GM19043 (cell line): ENCODE measurements at regions not wholly inside any gene's neighbourhood (a gene's known extent, or its start where the extent isn't known, plus 50 kb on each side); places are given as distances from the start of the nearest gene placed in this dataset.
"Not testable (repeated sequence)": the region's sequence is repeated elsewhere in the genome, so short reads cannot be mapped to it uniquely, and the experiment has no call there.

ENCODE experiments used
- ATAC-seq: cut with Tn5 transposase; IDR thresholded peaks from one replicate; pipeline ENCODE4 v1.9.1; 2021; ENCODE audit warnings: low read depth; ENCODE audit not compliant: unreplicated experiment

DNA sequence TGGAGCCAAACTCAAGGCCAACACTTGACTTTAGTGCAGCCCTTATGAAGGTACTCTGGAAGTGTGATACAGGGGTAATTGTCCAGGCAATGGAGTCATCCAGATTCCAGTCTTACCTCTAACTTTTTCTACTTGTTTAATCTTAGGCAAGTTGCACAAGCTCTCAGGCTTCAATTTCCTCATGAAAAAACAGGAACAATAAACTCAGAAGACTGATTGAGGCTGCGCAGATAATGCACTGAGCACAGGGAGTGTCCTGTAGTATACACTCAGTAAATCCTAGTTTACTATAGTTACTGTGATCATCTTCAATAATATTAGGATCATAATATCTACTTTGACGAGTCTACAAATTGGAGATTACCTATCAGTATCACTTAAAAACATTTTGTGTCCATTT is 127.5 kb upstream of the SMLR1 start:
- no peak for ATAC-seq

DNA sequence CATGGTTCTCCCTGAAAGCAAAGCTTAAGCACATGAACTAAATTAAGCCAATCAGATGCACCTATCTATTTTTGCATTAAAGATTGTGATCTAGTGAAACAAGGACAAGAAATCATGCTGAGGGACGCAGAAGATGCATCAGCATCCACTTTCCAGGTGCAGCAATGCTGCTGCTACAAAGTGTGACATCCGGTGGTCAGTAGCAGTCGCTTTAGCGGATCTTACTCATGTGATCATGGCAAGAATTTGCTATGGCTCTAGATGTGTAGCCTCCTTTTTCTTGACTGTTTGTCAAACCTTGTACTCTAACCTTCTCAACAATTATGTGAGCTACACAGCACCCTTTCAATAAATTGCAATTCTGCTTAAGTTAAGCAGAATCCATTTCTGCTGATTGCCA is 126.8 kb upstream of the SMLR1 start:
- no peak for ATAC-seq

DNA sequence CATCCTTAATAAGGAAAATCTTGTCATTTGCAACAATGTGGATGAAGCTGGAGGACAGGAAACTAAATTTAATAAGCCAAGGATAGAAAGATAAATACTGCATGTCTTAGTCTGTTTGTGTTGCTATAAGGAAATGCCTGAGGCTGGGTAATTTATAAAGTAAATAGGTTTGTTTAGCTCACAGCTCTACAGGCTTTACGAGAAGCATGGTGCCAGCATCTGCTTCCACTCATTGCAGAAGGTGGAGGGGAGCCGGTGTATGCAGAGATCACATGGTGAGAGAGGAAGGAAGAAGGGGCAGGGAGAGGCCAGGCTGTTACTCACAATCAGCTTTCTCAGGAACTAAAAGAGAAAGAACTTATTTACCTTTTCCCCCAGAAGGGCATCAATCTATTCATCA is 118.9 kb upstream of the SMLR1 start:
- ATAC-seq: no peak

DNA sequence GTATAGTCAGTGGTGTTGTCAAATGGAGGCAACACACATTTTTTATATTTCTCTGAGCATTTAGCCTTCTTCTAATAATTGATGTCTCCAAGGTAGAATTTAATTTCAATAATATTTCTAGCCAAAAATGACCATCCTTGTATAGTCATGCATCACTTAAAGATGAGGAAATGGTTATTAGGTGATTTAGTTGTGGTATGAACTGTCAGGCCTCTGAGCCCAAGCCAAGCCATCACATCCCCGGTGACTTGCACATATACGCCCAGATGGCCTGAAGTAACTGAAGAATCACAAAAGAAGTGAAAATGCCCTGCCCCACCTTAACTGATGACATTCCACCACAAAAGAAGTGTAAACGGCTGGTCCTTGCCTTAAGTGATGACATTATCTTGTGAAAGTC is 115.6 kb upstream of the SMLR1 start:
- not testable (repeated sequence) for ATAC-seq

DNA sequence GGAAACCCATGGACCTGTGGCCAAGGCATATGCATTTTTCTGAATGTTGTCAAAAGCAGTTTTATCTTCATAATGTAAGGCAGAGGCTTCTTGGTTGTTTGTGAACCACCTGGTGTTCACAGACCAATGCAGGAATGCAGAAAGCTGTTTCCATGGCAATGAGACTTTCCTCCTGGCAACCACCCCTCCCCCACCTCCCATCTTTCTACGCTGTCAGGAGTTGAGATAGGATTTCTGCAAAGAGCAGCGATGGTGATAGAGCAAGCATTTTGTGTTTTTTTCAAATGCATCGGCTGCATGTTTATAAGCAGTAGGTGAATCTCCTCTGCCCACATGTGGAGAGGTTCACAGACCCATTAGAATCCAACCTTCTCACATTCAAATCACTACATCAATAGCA is 114.1 kb upstream of the SMLR1 start:
- no peak for ATAC-seq

DNA sequence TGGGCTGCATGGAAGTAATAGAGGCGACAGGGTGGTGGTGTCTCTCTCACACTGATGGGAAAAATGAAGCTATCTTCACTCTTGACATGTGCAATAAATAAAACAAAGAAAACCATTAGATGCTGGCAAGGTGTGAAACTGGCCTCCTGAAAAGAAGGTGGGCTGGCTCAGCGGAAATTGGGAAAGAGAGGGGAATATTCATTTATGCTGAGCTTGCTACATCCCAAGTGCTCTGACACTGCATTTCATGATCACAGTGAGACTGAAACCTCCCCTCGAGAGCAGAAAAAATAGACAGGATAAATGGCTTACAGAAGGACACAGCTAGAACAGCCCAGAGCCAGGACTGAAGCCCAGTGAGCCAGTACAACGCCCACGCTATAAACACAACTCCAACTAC is 112.1 kb upstream of the SMLR1 start:
- ATAC-seq: no peak

DNA sequence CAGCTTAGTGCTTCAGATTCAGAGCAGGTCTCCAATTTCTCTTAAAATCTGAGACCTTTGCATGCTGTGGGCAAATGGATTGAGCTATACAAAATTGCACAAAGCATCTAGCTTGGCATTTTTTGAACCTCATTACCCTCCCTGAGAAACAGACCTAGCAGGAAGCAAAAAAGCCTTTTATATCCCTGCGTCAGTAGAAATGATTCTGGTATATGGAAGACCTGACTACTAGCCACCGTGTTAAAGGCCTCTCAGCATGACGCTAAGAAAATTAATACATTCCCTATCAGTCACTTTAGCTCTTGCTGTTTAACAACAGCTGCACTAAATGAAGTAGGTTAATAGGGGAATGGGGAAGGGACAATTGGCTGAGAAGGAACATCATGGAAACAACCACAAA is 110.7 kb upstream of the SMLR1 start:
- ATAC-seq: no peak

DNA sequence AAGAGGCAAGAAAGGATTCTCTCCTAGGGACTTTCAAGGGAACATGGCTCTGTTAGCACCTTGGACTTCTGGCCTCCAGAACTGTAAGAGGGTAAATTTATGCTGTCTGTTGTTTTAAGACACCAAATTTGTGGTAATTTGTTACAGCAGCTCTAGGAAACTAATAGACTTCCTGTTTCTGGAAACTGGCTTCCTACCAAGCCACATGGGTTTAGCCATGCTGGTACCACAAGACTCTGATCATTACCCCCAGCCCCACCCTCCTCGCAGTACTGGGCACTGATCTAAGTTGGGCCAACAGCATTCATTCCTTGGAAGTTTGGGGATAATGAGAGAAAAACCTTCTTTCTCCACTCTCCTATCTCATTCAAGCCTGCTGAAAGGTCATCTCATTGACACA is 109.5 kb upstream of the SMLR1 start:
- no peak for ATAC-seq

DNA sequence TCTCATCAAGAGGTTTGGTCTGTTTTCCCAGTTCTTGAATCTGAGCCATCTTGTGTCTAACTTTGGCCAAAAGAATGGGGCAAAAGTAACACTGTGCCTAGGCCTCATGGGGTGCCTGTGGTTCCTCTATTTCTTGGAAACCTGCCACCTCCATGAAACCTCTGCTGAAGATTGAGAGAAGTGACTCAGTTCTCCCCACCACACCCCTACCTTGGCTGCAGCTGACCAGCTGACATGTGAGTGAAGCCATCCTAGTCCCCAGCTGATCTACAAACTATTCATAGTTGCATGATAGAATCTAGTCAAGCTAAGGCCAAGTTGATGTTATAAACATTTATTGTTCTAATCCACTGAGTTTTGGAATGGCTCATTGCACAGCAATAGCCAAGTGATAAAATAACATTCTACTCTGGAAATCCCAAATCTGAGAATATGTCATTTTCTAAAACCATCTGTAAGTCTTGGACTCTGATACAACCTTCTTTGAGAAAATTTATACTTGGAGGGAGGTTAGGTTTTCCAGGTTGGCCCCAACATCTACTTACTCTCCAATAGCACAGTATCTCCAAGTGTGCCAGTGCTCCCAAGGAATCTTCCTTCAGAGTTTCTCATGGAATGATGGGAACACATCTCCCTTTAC is 107.0 kb upstream of the SMLR1 start:
- ATAC-seq: no peak

DNA sequence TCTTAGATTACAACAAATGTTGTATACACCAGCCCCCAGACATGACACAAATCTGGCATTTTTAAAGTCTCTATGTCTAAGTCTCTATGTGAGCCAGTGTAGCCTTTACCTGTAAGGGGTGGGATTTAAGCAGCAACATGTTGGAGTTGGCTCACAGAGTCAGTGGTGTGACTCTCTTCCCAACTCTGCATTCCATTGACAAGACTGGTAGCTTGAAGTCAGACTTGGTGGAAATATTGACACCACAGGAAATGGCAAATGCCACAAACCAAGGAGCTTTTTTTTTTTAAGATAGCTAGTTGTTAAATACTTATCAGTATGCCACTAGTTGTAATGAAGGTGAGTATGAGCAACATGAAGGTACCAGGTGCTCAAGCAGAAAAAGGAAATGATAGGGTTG is 103.1 kb upstream of the SMLR1 start:
- no peak for ATAC-seq

DNA sequence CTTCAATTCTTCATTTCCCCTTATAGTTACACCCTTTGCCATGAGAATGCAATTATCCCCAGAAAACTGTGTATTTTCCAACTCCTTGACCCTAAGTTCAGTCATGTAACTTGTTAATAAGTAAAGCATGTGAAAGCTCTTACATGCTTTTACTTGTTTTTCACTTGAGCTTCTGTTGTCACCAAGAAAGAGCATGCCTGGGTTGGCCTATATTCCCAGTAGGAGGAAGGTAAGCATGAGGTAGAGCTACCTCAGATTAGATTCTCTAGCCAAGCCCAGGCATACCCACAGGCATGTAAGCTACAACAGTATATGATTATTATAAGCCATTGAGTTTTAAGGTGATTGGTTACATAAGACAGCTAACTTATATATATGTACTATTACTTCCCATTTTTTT is 101.7 kb upstream of the SMLR1 start:
- no peak for ATAC-seq

DNA sequence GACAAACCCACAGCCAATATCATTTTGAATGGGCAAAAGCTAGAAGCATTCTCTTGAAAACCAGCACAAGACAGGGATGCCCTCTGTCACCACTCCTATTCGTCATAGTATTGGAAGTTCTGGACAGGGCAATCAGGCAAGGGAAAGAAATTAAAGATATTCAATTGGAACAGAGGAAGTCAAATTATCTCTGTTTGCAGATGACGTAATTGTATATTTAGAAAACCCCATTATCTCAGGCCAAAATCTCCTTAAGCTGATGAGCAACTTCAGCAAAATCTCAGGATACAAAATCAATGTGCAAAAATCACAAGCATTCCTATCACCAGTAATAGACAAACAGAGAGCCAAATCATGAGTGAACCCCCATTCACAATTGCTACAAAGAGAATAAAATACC is 99.1 kb upstream of the SMLR1 start:
- not testable (repeated sequence) for ATAC-seq

DNA sequence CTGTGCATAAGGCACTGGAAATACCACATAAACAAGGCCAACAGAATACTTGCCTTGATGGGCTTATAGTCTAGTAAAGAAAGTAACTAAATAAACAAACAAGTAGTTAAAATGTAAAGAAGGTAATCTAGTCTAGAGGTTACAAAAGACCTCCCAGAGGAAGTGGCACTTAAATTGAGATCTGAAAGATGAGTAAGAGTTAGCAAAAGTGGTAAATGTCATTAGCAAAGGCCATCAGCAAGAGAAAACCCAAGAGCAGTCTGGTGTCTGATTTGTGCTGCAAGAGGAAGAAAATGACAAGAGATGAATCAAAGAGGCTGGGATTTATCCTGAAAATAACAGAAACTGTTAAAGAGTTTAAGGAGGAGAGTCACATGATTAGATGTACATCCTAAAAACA is 96.6 kb upstream of the SMLR1 start:
- ATAC-seq: no peak

DNA sequence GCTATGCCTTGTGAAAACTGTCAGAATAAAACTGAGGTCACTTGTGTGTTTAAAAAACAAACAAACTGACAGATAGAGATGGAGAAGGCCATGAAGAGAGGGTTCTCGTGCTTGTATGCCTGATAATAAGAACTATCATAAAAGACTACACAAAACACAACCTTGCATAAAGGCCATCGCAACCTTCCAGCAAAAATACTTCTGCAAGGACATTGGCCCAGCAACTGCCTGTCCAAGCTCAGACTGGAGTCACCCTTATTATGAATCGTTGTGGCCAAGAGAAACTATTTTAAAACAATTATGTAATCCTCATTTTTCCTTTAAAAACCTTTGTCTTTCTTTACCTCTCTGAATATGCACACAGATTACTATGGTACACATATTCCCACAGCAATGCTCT is 93.0 kb upstream of the SMLR1 start:
- ATAC-seq: no peak

DNA sequence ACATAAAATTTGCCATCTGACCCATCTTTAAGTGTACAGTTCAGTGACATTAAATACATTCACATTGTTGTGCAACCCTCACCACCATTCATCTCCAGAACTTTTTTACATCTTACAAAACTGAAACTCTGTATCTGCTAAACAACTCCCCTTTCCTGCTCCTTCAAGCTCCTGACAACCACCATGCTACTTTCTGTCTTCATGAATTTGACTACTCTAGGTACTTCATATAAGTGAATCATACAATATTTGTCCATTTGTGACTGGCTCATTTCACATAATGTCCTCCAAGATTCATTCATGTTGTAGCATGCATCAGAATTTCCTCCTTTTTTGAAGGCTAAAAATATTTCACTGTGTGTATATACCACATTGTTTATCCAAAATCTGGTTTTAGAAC is 86.9 kb upstream of the SMLR1 start:
- no peak for ATAC-seq

DNA sequence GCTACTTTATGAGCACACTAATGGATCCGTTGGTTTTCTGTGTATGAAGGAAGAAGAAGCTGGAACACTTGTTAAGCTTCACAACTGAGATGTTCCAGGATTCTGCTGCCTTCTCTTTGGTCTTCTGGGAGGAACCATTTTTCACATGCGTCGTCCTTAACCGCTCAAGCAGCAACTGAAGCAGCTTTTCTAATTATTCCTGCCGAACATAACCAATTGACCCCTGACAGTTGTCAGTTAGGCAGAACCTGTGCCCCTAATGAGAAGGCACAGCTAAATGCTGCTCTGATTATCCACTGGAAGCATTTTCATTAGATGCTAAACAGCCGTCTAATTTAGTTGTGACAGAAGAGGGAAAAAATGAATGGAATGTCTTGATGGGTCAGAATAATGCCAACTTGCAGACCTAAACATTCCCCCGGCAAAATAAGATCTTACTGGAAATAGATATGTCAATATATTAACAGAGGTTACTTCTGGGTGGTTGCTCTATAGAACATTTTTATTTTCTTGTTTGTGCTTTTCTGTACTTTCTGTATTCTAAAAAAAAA is 85.0 kb upstream of the SMLR1 start:
- no peak for ATAC-seq

DNA sequence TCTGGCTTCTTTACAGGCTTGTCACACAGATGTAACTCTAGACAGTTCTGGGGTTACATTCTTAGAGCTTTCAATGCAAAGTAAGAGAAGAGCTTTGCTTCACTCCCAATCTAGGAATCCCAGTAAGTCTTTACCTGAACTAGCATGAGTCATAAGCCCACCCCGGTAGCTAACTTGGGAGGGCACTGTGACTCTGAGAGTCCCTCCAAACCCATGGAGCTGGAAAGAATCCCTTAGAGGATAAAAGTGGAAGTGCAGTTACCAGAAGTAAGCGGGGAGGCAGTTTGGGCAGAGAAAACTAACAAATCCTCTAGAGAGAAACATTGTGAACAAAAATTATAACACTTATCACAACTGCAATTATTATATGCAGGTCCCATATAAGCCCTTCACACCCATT is 84.0 kb upstream of the SMLR1 start:
- ATAC-seq: no peak

DNA sequence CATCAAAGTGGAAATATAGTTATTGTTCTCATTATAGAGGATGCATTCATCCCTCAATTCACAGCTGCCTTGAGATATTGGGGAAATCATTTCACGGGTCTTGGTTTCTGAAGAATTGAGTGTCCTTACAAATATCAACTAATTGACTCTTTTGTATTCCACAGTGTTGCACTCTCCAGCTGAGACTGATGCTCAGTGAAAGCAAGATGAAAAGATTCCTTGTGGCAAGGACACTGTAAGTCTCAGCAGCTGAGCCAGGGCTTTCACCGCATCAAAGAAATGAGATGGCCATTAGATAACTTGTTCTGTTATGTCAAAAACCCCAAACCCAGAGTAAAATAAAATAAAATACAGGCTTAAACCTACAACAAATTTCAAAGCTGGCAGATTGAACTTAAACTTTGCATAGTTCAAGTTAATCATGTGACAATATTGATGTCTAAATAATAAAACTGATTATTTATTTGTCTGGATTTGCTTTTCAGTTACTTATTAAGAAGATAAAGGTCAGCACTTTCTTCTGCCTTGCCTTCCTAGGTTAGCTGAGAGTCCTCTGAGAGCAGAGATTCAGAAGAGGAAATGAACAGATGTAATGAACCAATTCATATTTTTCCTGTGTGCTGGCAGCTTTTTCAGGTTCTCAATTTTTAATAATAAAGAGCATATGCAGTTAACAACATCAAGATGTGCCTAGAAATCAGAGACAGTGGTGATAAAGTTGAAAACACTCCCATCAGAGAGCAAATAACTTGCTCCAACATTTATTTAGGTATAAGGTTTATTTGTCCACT is 82.4 kb upstream of the SMLR1 start:
- no peak for ATAC-seq

DNA sequence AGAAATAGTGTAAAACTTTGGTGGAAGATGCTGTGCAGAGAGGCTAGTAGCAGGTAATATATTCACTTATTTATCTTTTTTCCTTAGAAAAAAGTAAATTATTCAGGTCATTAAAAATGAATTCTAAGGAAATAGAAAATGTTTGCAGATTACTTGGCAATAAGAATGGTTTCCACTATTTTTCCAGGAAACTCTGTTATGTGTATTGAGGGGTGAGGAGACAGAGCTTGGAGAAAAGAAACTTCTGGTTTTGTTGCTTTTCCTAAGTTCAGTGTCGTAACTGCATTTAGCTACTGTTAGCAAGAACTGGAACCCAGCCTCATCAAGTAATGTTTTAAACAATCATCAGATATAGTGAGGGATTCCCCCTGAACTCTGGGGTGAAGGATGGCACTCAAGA is 79.2 kb upstream of the SMLR1 start:
- no peak for ATAC-seq

DNA sequence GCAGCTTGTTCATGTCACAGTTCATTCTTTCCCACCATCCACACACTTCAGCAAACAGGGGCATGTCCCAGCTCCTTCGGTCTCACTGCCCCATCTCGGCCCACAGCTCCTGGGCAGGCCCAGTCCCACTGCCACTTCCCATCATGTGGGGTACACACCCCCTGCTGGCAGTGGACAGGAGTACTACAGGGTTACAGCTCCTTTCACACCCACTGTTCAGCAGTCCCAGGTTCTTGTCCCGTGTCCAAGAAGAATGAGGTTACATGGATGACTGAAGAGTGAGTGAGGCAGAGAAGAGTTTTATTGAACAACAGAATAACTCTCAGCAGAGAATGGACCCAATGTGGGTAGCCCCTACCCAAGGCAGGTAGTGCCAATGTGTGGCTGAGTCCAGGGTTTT is 77.8 kb upstream of the SMLR1 start:
- no peak for ATAC-seq

DNA sequence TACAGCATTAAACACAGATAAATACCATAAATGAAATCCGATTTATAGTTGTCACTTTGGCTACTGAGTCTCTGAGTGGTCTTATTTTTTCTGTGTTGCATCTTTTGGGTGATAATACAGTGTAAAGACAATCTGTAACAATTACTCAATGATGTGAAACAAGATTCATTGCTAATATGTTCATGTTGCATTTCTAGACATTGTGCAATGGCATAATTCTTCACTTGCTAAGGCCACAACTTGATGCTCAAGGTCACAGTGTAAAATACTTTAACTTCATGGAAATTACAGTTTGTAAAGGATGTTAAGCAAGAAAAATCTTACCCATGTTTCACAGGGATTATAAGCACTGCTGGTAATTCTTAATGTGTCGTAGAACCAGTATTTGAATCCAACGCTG is 74.9 kb upstream of the SMLR1 start:
- ATAC-seq: no peak

DNA sequence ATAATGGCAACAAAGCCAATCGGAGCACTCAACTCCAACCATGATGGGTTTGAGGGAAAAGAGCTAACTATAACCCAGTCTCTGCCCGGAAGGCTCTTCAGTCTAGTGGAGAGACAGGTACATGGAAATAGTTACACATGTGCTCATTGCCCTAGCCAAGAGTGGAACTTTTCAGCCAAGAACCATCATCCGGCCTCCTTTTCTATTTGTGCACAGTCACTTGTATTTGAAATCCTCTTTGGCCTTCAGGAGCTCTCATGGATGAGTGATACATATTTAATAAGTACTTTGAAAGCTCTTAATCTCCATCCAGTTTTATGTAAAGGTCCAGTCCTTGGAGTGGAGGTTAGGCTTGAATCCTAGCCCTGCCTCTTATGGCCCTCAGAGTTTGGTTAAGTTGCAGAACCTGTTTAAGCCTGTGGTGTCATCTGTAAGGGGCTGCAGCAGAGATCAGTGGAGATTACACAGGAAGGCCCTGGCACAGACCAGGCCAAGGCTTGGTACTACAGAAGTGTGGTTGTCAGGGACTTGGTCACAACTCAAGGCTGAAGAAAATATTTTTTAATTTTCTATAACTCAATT is 72.3 kb upstream of the SMLR1 start:
- no peak for ATAC-seq
